ENCODE measurements at regions not wholly inside any gene's neighbourhood (a gene's known extent, or its start where the extent isn't known, plus 50 kb on each side); places are given as distances from the start of the nearest gene placed in this dataset.

GRCh38 chr2:234377761-234378391, 119.0 kb downstream of the ARL4C start:
- TF ChIP-seq CTCF (optimal IDR thresholded peaks at IDR 0.05 in 1 of 3, IDR thresholded peaks at IDR 0.05 in 1 of 3, conservative IDR thresholded peaks at IDR 0.05 in 1 of 3; ENCODE audit: extremely low read depth in 1 of 3, insufficient read depth in 2 of 3, low read length in 3 of 3) (no peak), EZH2 (IDR thresholded peaks at IDR 0.05; ENCODE audit: low read length) (no peak)

Data from keratinocyte (primary cell).